GM12874 (cell line): ENCODE measurements at regions not wholly inside any gene's neighbourhood (a gene's known extent, or its start where the extent isn't known, plus 50 kb on each side); places are given as distances from the start of the nearest gene placed in this dataset.

Source experiments
- TF ChIP-seq, protein P1 (sequence below): IDR thresholded peaks from 2 replicates; pipeline ENCODE4 v1.5.1; 2011; ENCODE audit warnings: low read depth, mild to moderate bottlenecking, control low read depth, low read length, moderate library complexity; ENCODE audit not compliant: insufficient read depth

DNA sequence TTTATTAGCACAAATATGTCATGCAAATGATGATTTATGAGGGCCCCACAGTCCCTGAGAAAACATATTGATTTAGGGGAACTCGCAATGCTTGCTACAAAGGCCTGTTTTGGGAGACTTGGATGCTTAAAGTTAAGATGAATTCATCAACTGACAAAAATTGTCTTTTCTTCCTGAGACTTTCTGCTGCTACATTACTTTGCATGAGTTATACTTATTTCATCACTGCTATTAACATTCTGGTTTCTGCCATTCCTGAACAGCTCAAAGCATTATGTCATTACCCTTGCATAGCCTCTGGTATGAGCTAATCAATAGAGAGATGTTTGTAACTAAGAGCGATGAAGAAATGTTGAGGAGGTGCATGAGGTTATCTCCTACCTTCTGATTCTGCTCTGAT, 74.4 kb downstream of the SOX11 start:
- TF ChIP-seq, protein P1, sequence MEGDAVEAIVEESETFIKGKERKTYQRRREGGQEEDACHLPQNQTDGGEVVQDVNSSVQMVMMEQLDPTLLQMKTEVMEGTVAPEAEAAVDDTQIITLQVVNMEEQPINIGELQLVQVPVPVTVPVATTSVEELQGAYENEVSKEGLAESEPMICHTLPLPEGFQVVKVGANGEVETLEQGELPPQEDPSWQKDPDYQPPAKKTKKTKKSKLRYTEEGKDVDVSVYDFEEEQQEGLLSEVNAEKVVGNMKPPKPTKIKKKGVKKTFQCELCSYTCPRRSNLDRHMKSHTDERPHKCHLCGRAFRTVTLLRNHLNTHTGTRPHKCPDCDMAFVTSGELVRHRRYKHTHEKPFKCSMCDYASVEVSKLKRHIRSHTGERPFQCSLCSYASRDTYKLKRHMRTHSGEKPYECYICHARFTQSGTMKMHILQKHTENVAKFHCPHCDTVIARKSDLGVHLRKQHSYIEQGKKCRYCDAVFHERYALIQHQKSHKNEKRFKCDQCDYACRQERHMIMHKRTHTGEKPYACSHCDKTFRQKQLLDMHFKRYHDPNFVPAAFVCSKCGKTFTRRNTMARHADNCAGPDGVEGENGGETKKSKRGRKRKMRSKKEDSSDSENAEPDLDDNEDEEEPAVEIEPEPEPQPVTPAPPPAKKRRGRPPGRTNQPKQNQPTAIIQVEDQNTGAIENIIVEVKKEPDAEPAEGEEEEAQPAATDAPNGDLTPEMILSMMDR: no peak

GRCh38 chr2:5777131-5777535, 84.9 kb downstream of the SOX11 start:
- TF ChIP-seq, protein P1: no peak

DNA sequence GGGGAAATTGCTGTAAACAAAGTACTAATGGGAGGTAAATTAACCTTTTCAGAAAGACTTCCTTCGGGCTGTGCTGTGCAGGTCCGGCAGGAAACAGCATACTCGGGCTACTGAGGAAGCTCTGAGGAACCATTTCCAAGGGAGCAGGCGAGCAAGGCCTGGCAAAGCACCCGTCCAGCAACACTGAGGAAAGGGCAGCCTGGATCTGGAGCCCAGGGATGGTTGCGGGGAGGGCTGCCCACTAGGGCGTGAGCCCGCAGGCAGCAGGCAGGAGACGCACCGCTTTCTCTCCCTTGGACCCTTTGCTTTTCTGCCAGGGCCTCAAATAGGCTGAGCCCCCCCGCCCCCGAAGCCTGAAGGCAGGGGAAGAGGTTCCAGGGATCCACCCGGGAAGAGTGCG, 89.5 kb downstream of the SOX11 start:
- TF ChIP-seq, protein P1: no peak

GRCh38 chr2:5782103-5782502, 89.9 kb downstream of the SOX11 start:
- TF ChIP-seq, protein P1: no peak

DNA sequence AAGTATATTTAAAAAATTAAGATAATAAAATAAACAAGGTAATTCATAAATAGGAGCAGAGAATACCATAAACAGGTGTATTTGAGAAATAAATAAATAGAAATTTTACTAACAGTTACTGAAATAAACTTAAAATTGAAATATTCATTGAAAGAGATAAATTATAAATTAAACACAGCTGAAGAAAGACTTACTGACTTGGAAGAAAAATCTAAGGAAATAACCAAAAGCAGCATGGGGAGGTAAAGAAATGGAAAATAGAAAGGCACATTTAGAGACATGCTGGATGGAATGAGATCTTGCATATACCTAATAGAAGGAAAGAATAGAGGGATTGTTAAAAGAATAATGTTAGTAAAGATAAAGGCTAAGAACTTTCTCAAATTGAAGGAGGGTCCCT, 96.3 kb downstream of the SOX11 start:
- TF ChIP-seq, protein P1: no peak

GRCh38 chr2:5791371-5791770, 99.2 kb downstream of the SOX11 start:
- TF ChIP-seq, protein P1: no peak

GRCh38 chr2:5794012-5794411, 101.8 kb downstream of the SOX11 start:
- TF ChIP-seq, protein P1: no peak

DNA sequence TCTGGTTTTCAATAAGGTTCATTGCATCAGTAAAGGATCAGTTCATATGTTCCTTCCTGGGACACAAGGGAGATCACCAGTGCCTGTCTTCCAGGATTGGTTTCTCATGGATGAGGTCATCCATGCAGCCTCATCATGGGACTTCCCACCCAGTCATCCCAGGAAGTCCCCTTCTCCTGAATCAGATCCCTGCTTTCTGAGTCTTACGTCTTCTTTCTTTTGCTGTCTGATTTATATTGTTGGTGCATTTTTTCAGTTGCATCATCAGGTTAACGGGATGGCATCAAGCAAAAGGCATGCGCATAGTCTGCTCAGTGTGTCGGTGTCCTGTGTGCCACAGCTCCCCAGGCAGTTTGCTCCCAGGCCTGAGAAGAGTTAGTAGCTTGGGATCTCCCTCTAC, 105.9 kb downstream of the SOX11 start:
- TF ChIP-seq, protein P1: no peak
